HCT116 (cell line): ENCODE measurements at regions not wholly inside any gene's neighbourhood (a gene's known extent, or its start where the extent isn't known, plus 50 kb on each side); places are given as distances from the start of the nearest gene placed in this dataset.

Experiments used
- ATAC-seq: fragments of 200-7000 bp; cut with Tn5 transposase; 2 replicates; pipeline ENCODE4 v1.9.1; 2020; ENCODE audit warnings: mild to moderate bottlenecking, moderate library complexity
- BruUV-seq: library from RNA; stranded (reverse); fragments of 400-500 nt; replicated peaks from 2 replicates; lab custom pipeline; 2021; lab: Mats Ljungman, UMichigan
- CTCF ChIA-PET: fragments of 300-600 bp; sonication (Branson Sonifier 250); formaldehyde crosslinking; loops from one replicate; lab custom pipeline; 2021; ENCODE audit warnings: antibody characterized with exemption; lab: Charles Lee
- POLR2A ChIA-PET: fragments of 300-600, 350-600 bp; sonication (Branson Sonifier 250); formaldehyde crosslinking; loops from one replicate; lab custom pipeline; 2021; ENCODE audit warnings: antibody characterized with exemption; lab: Charles Lee
- RAD21 ChIA-PET, 2 experiments: fragments of 300-600 bp; sonication (Branson Sonifier 250); formaldehyde crosslinking; loops; one replicate each; lab custom pipeline; 2023; ENCODE audit warnings: low total read pairs in 2 of 2; ENCODE audit not compliant: uncharacterized antibody in 2 of 2, unreplicated experiment in 2 of 2, low non-redundant PET in 1 of 2; lab: Charles Lee
- DNase-seq: peaks from one replicate; pipeline ENCODE4 v3.0.0-alpha.2; 2010; ENCODE audit warnings: low read depth, low spot score
- H2AFZ ChIP-seq: fragments of 200-600 bp; shearing (Covaris generic), sonication (generic); 2 replicates; pipeline ENCODE4 v1.6.1; 2017; ENCODE audit warnings: low read depth, mixed run types, mixed read lengths, antibody characterized with exemption, low read length; ENCODE audit not compliant: poor library complexity, severe bottlenecking
- H3K27ac ChIP-seq: 2 replicates; pipeline ENCODE4 v1.5.1; 2012; ENCODE audit warnings: low read depth, low read length
- H3K27me3 ChIP-seq: fragments of 200-600 bp; sonication (generic); 2 replicates; pipeline ENCODE4 v1.6.1; 2016; ENCODE audit warnings: mixed run types, low read length, mixed read lengths; ENCODE audit not compliant: insufficient read depth
- H3K36me3 ChIP-seq, 2 experiments: fragments of 200-500 bp in 1 of 2; fragments of 200-600 bp in 1 of 2; sonication (Bioruptor generic) in 1 of 2; sonication (generic) in 1 of 2; 2 replicates each; pipeline versions ENCODE4 v1.5.1 to v1.6.1; 2014 to 2016; ENCODE audit warnings: low read length in 2 of 2, inconsistent platforms in 1 of 2, mixed read lengths in 1 of 2, mixed run types in 1 of 2; ENCODE audit not compliant: insufficient read depth in 2 of 2, control insufficient read depth in 1 of 2
- H3K4me1 ChIP-seq, 2 experiments: fragments of 200-600 bp in 1 of 2; sonication (generic) in 1 of 2; 2 replicates each; pipeline versions ENCODE4 v1.5.1 to v1.6.1; 2012 to 2017; ENCODE audit warnings: low read length in 2 of 2, inconsistent platforms in 1 of 2, mild to moderate bottlenecking in 1 of 2, mixed read lengths in 1 of 2, mixed run types in 1 of 2, moderate library complexity in 1 of 2; ENCODE audit not compliant: insufficient read depth in 2 of 2, control insufficient read depth in 1 of 2
- H3K4me2 ChIP-seq: fragments of 200-600 bp; sonication (generic); 2 replicates; pipeline ENCODE4 v1.6.1; 2017; ENCODE audit warnings: mixed run types, low read length, mixed read lengths
- H3K4me3 ChIP-seq, 2 experiments: fragments of 200-600 bp in 1 of 2; sonication (generic) in 1 of 2; replicated peaks in 1 of 2; 2 replicates each; pipeline ENCODE4 v1.5.1; 2011 to 2016; ENCODE audit warnings: low read length in 2 of 2, control low read depth in 1 of 2, low read depth in 1 of 2, mild to moderate bottlenecking in 1 of 2, mixed read lengths in 1 of 2, mixed run types in 1 of 2
- H3K79me2 ChIP-seq: fragments of 200-600 bp; sonication (generic); 2 replicates; pipeline ENCODE4 v1.6.1; 2017; ENCODE audit warnings: mild to moderate bottlenecking, mixed run types, low read length, moderate library complexity, mixed read lengths; ENCODE audit not compliant: insufficient read depth
- H3K9ac ChIP-seq: fragments of 200-600 bp; sonication (generic); 2 replicates; pipeline ENCODE4 v1.6.1; 2016; ENCODE audit warnings: low read length, mixed read lengths
- H3K9me2 ChIP-seq: fragments of 200-600 bp; sonication (generic), shearing (Covaris generic); 2 replicates; pipeline ENCODE4 v1.6.1; 2017; ENCODE audit warnings: mixed run types, mild to moderate bottlenecking, moderate library complexity; ENCODE audit not compliant: insufficient read depth
- H3K9me3 ChIP-seq, 2 experiments: fragments of 200-500 bp in 1 of 2; fragments of 200-600 bp in 1 of 2; sonication (Bioruptor generic) in 1 of 2; sonication (generic) in 1 of 2; 2 replicates each; pipeline ENCODE4 v1.6.1; 2014 to 2017; ENCODE audit warnings: low read length in 2 of 2, mixed read lengths in 2 of 2, inconsistent platforms in 1 of 2, low read depth in 1 of 2, mild to moderate bottlenecking in 1 of 2, mixed run types in 1 of 2, moderate library complexity in 1 of 2; ENCODE audit not compliant: control insufficient read depth in 1 of 2, insufficient read depth in 1 of 2
- H4K20me1 ChIP-seq: fragments of 200-600 bp; sonication (generic), shearing (Covaris generic); 2 replicates; pipeline ENCODE4 v1.6.1; 2017; ENCODE audit warnings: mixed run types, mild to moderate bottlenecking, moderate library complexity; ENCODE audit not compliant: insufficient read depth
- CEBPB ChIP-seq: IDR thresholded peaks from 2 replicates; pipeline ENCODE4 v1.6.1; 2012; ENCODE audit warnings: low read depth
- ELF1 ChIP-seq: IDR thresholded peaks from 2 replicates; pipeline ENCODE4 v1.6.1; 2012; ENCODE audit warnings: low read depth, borderline replicate concordance
- EZH2 ChIP-seq: fragments of 200-600 bp; sonication (generic); IDR thresholded peaks from 2 replicates; pipeline ENCODE4 v1.6.1; 2017; ENCODE audit warnings: antibody characterized with exemption, mixed run types
- EZH2phosphoT487 ChIP-seq: fragments of 200-600 bp; IDR thresholded peaks from 2 replicates; pipeline ENCODE4 v1.6.1; 2018; ENCODE audit warnings: antibody characterized with exemption, borderline replicate concordance
- FOSL1 ChIP-seq: IDR thresholded peaks from 2 replicates; pipeline ENCODE4 v1.6.1; 2012; ENCODE audit warnings: low read depth
- POLR2A ChIP-seq: IDR thresholded peaks from 2 replicates; pipeline ENCODE4 v1.7.0; 2011; ENCODE audit warnings: borderline replicate concordance; ENCODE audit not compliant: insufficient read depth, insufficient read length; ENCODE audit errors: extremely low read depth
- POLR2AphosphoS5 ChIP-seq: IDR thresholded peaks from 2 replicates; pipeline ENCODE4 v1.6.1; 2011; ENCODE audit warnings: mild to moderate bottlenecking, low read depth, low read length, moderate library complexity
- RAD21 ChIP-seq: IDR thresholded peaks from 2 replicates; pipeline ENCODE4 v1.6.1; 2012; ENCODE audit warnings: low read depth, mild to moderate bottlenecking
- SIN3A ChIP-seq: IDR thresholded peaks from 2 replicates; pipeline ENCODE4 v1.6.1; 2012; ENCODE audit warnings: low read depth
- SP1 ChIP-seq: IDR thresholded peaks from 2 replicates; pipeline ENCODE4 v1.6.1; 2012; ENCODE audit warnings: low read depth
- TCF7L2 ChIP-seq: IDR thresholded peaks from 2 replicates; pipeline ENCODE4 v1.7.0; 2011; ENCODE audit warnings: borderline replicate concordance, inconsistent platforms; ENCODE audit not compliant: insufficient read depth, insufficient read length; ENCODE audit errors: extremely low read depth
- YY1 ChIP-seq: IDR thresholded peaks from 2 replicates; pipeline ENCODE4 v1.6.1; 2011; ENCODE audit warnings: low read length, low read depth, moderate library complexity, mild to moderate bottlenecking; ENCODE audit not compliant: insufficient replicate concordance; ENCODE audit errors: extremely low read depth
- intact Hi-C: fragments of 100-400 bp; cut with micrococcal nuclease; formaldehyde crosslinking; loops from 2 replicates; pipeline ENCODE4 v1.10.0; 2022
- TF ChIP-seq, protein P1 (sequence below): IDR thresholded peaks from 2 replicates; pipeline ENCODE4 v1.6.1; 2012
- TF ChIP-seq, protein P2 (sequence below): IDR thresholded peaks from 2 replicates; pipeline ENCODE4 v1.6.1; 2012
- TF ChIP-seq, protein P3 (sequence below), 3 experiments: fragments of 200-600 bp in 1 of 3; sonication (generic) in 1 of 3; IDR thresholded peaks in 2 of 3; conservative IDR thresholded peaks in 1 of 3; 2 replicates each; pipeline ENCODE4 v1.5.1; 2012 to 2017; ENCODE audit warnings: low read depth in 2 of 3, low read length in 2 of 3, antibody characterized with exemption in 1 of 3, borderline replicate concordance in 1 of 3, control low read depth in 1 of 3, mild to moderate bottlenecking in 1 of 3, mixed read lengths in 1 of 3, mixed run types in 1 of 3, moderate library complexity in 1 of 3; ENCODE audit not compliant: insufficient read depth in 1 of 3
- TF ChIP-seq, protein P4 (sequence below): IDR thresholded peaks from 2 replicates; pipeline ENCODE4 v1.6.1; 2012; ENCODE audit warnings: low read depth

DNA sequence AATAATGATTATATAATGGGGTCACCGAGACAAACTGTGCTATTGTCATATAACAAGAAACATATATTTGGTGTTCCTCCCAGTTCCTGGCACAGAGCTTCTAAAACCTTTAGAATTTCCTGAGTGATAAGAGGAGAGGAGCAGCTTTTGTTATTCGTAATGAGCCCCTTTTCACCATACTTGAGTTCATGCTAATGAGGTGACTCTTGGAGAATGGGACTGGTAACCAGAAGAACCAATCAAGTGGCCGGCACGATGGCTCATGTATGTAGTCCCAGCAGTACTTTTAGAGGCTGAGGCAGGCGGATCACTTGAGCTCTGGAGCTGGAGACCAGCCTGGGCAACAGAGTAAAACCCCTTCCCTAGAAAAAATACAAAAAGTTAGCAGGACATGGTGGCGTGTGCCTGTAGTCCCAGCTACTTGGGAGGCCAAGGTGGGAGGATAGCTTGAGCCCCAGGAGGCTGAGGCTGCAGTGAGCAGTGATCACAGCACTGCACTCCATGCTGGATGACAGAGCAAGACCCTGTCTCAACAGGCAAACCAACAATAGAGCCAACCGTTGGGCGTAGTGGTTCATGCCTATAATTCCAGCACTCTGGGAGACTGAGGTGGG is 62.7 kb upstream of the FTH1 start:
- Histone ChIP-seq H3K79me2 (no peaks in the 10 kb centered on the region), H4K20me1 (no peaks in the 10 kb centered on the region), H3K9me2 (no peaks in the 10 kb centered on the region), H3K9me3 (no peaks in the 10 kb centered on the region), H3K27ac (no peak overlapping the region), H3K9ac (no peak overlapping the region), H3K4me2 (no peak overlapping the region), H3K36me3 (no peaks in the 10 kb centered on the region), H3K4me3 (no peak overlapping the region), H3K4me1 (peaks cover 10 to 51% of the 10 kb centered on the region in 2 experiments), H2AFZ (no peak overlapping the region), H3K27me3 (no peaks in the 10 kb centered on the region)
- RAD21 ChIA-PET: no interaction called here
- no TSS peak for BruUV-seq
- no peak for DNase-seq
- TF ChIP-seq, protein P1, sequence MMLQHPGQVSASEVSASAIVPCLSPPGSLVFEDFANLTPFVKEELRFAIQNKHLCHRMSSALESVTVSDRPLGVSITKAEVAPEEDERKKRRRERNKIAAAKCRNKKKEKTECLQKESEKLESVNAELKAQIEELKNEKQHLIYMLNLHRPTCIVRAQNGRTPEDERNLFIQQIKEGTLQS: no peak
- TF ChIP-seq SIN3A (no peak), EZH2 (no peak), EZH2phosphoT487 (no peak), CEBPB (no peak), FOSL1 (no peak), POLR2A (no peak), ELF1 (no peak), TCF7L2 (no peak), YY1 (no peak), RAD21 (no peak), POLR2AphosphoS5 (no peak), SP1 (no peak)
- TF ChIP-seq, protein P2, sequence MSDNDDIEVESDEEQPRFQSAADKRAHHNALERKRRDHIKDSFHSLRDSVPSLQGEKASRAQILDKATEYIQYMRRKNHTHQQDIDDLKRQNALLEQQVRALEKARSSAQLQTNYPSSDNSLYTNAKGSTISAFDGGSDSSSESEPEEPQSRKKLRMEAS: no peak
- TF ChIP-seq, protein P3, sequence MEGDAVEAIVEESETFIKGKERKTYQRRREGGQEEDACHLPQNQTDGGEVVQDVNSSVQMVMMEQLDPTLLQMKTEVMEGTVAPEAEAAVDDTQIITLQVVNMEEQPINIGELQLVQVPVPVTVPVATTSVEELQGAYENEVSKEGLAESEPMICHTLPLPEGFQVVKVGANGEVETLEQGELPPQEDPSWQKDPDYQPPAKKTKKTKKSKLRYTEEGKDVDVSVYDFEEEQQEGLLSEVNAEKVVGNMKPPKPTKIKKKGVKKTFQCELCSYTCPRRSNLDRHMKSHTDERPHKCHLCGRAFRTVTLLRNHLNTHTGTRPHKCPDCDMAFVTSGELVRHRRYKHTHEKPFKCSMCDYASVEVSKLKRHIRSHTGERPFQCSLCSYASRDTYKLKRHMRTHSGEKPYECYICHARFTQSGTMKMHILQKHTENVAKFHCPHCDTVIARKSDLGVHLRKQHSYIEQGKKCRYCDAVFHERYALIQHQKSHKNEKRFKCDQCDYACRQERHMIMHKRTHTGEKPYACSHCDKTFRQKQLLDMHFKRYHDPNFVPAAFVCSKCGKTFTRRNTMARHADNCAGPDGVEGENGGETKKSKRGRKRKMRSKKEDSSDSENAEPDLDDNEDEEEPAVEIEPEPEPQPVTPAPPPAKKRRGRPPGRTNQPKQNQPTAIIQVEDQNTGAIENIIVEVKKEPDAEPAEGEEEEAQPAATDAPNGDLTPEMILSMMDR (IDR thresholded peaks at IDR 0.05 in 2 of 3, conservative IDR thresholded peaks at IDR 0.05 in 1 of 3; ENCODE audit: borderline replicate concordance in 1 of 3, insufficient read depth in 1 of 3, low read depth in 2 of 3, low read length in 2 of 3): no peak
- TF ChIP-seq, protein P4, sequence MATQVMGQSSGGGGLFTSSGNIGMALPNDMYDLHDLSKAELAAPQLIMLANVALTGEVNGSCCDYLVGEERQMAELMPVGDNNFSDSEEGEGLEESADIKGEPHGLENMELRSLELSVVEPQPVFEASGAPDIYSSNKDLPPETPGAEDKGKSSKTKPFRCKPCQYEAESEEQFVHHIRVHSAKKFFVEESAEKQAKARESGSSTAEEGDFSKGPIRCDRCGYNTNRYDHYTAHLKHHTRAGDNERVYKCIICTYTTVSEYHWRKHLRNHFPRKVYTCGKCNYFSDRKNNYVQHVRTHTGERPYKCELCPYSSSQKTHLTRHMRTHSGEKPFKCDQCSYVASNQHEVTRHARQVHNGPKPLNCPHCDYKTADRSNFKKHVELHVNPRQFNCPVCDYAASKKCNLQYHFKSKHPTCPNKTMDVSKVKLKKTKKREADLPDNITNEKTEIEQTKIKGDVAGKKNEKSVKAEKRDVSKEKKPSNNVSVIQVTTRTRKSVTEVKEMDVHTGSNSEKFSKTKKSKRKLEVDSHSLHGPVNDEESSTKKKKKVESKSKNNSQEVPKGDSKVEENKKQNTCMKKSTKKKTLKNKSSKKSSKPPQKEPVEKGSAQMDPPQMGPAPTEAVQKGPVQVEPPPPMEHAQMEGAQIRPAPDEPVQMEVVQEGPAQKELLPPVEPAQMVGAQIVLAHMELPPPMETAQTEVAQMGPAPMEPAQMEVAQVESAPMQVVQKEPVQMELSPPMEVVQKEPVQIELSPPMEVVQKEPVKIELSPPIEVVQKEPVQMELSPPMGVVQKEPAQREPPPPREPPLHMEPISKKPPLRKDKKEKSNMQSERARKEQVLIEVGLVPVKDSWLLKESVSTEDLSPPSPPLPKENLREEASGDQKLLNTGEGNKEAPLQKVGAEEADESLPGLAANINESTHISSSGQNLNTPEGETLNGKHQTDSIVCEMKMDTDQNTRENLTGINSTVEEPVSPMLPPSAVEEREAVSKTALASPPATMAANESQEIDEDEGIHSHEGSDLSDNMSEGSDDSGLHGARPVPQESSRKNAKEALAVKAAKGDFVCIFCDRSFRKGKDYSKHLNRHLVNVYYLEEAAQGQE: no peak
- CTCF ChIA-PET: no interaction called here
- no peak for ATAC-seq
- POLR2A ChIA-PET: interaction anchor here (0.7 to 1.7 kb wide), 3 partner anchors 15 to 62 kb away, joined by 3 to 5 read pairs (median 4); no protein-coding TSS in a partner anchor
- intact Hi-C loops: no loop called here
